GM23248 (cell line): ENCODE measurements at regions not wholly inside any gene's neighbourhood (a gene's known extent, or its start where the extent isn't known, plus 50 kb on each side); places are given as distances from the start of the nearest gene placed in this dataset.

Experiments used
- DNase-seq: peaks from one replicate; pipeline ENCODE4 v3.0.0-alpha.2; 2015
- H2AFZ ChIP-seq: fragments of 200-600 bp; sonication (generic); 2 replicates; pipeline ENCODE4 v1.6.1; 2016; ENCODE audit warnings: antibody characterized with exemption
- H3F3A ChIP-seq: fragments of 200-600 bp; sonication (generic); 2 replicates; pipeline ENCODE4 v1.6.1; 2016; ENCODE audit warnings: mild to moderate bottlenecking, antibody characterized with exemption, mixed run types; ENCODE audit not compliant: insufficient read depth
- H3K27ac ChIP-seq: fragments of 200-600 bp; sonication (generic); 2 replicates; pipeline ENCODE4 v1.5.1; 2016; ENCODE audit warnings: mild to moderate bottlenecking
- H3K27me3 ChIP-seq: fragments of 200-600 bp; sonication (generic); replicated peaks from 2 replicates; pipeline ENCODE4 v1.6.1; 2016; ENCODE audit warnings: mild to moderate bottlenecking; ENCODE audit not compliant: insufficient read depth
- H3K36me3 ChIP-seq: fragments of 200-600 bp; sonication (generic); 2 replicates; pipeline ENCODE4 v1.6.1; 2016; ENCODE audit warnings: low read depth, mild to moderate bottlenecking
- H3K4me1 ChIP-seq: fragments of 200-600 bp; sonication (generic); 2 replicates; pipeline ENCODE4 v1.6.1; 2016; ENCODE audit warnings: mild to moderate bottlenecking; ENCODE audit not compliant: insufficient read depth
- H3K4me2 ChIP-seq: fragments of 200-600 bp; sonication (generic); one replicate; pipeline ENCODE4 v1.6.1; 2016; ENCODE audit warnings: mild to moderate bottlenecking; ENCODE audit not compliant: unreplicated experiment
- H3K4me3 ChIP-seq: fragments of 200-600 bp; sonication (generic); 2 replicates; pipeline ENCODE4 v1.5.1; 2016; ENCODE audit warnings: mild to moderate bottlenecking
- H3K79me2 ChIP-seq: fragments of 200-600 bp; sonication (generic); 2 replicates; pipeline ENCODE4 v1.6.1; 2016; ENCODE audit warnings: mild to moderate bottlenecking; ENCODE audit not compliant: insufficient read depth
- H3K9ac ChIP-seq: fragments of 200-600 bp; sonication (generic); 2 replicates; pipeline ENCODE4 v1.6.1; 2016; ENCODE audit warnings: mild to moderate bottlenecking
- H3K9me2 ChIP-seq: fragments of 200-600 bp; sonication (generic); 2 replicates; pipeline ENCODE4 v1.6.1; 2016; ENCODE audit warnings: mixed run types, mild to moderate bottlenecking, moderate library complexity; ENCODE audit not compliant: insufficient read depth
- H3K9me3 ChIP-seq: fragments of 200-600 bp; sonication (generic); one replicate; pipeline ENCODE4 v1.6.1; 2017; ENCODE audit warnings: low read depth
- H4K20me1 ChIP-seq: fragments of 200-600 bp; sonication (generic); 2 replicates; pipeline ENCODE4 v1.6.0; 2016; ENCODE audit not compliant: insufficient read depth
- EZH2 ChIP-seq: fragments of 200-600 bp; sonication (generic); IDR thresholded peaks from 2 replicates; pipeline ENCODE4 v1.6.1; 2018; ENCODE audit warnings: antibody characterized with exemption, mild to moderate bottlenecking; ENCODE audit not compliant: insufficient read depth, poor library complexity, severe bottlenecking
- EZH2phosphoT487 ChIP-seq: fragments of 200-600 bp; sonication (generic); IDR thresholded peaks from 2 replicates; pipeline ENCODE4 v1.6.1; 2018; ENCODE audit warnings: antibody characterized with exemption, moderate library complexity, mild to moderate bottlenecking, low read depth; ENCODE audit not compliant: insufficient read depth
- WGBS, 2 experiments: methylation state at CpG; one replicate each; pipeline ENCODE4 v1.1.6; 2015 to 2017; ENCODE audit warnings: low lambda C conversion rate in 2 of 2, low coverage in 1 of 2; ENCODE audit errors: missing lambda C conversion rate in 2 of 2; 5-methylcytosine and 5-hydroxymethylcytosine counted together
- in situ Hi-C: fragments of 300-500 bp; cut with MboI; formaldehyde crosslinking; loops from 2 replicates; pipeline ENCODE4 v1.15.0; 2020

GRCh38 chr17:73724341-73724740 lies 80.1 kb upstream of the SDK2 start:
- no peaks in the 10 kb centered on the region for H4K20me1 ChIP-seq
- no peaks in the 10 kb centered on the region for H3K9me3 ChIP-seq
- WGBS, 2 experiments = 58 to 59% methylated on average over 5 of the region's 5 CpGs
- no peak overlapping the region for H3K9ac ChIP-seq
- no peaks in the 10 kb centered on the region for H3K36me3 ChIP-seq
- H3K4me3 ChIP-seq = no peak overlapping the region
- H3K4me2 ChIP-seq = no peak overlapping the region
- no peaks in the 10 kb centered on the region for H3K79me2 ChIP-seq
- TF ChIP-seq EZH2 (no peak), EZH2phosphoT487 (no peak)
- no peak overlapping the region for H2AFZ ChIP-seq
- 0 out of 2 replicates have a peak, but pooled peaks cover 4% of the 10 kb centered on the region for H3K27me3 ChIP-seq
- no peaks in the 10 kb centered on the region for H3F3A ChIP-seq
- H3K9me2 ChIP-seq = no peaks in the 10 kb centered on the region
- DNase-seq = no peak
- no peaks in the 10 kb centered on the region for H3K4me1 ChIP-seq
- in situ Hi-C loops = no loop called here
- H3K27ac ChIP-seq = no peak overlapping the region

DNA sequence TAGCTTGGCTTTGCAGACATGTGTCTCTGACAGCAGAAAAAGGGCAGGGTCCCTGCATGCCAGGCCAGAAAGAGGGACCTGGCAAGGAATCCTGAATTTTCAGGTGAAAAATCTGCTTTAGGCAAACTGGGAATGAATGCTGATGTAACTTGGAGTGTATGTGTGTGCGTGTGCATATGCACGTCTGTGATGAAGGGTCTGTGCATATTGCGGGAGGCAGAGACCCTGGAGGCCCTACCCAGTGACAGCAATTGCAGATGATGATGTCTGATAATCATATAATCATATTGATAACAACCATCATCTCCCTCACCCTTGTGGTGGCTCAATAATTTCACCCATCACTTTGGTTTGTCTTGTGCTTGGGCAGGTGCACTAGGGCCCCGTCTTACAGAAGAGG lies 80.7 kb upstream of the SDK2 start:
- TF ChIP-seq EZH2phosphoT487 = no peak
- TF ChIP-seq EZH2 = no peak
- in situ Hi-C loops = no loop called here
- no peak overlapping the region for H3K4me2 ChIP-seq

DNA sequence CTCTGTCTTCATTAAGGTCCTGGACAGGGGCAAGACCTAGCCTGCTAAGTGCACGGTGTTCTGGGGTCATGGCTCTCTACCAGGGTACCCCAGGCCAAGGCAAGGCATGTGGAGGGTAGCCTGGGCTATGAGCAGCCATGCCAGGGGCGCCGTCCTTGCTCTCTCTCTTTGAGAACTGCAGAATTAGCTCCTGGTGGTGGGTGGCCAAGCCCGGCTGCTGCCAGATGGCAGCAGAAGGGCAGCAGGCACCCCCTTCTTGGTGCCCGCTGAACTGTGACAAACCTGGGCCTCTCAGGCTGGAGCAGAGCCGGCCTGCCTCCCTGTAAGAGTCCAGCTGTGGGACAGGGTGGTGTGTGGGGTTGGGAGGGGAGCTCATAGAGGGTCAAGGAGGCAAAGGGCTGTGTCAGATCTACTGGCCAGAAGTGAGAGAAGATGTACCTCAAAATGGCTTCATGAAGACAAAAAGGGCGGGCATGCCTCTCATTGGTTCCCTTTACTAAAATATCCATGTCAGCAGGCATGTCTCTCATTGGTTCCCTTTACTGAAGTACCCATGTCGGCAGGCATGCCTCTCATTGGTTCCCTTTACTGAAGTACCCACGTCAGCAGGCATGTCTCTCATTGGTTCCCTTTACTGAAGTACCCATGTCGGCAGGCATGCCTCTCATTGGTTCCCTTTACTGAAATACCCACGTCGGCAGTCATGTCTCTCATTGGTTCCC lies 81.7 kb upstream of the SDK2 start:
- no peaks in the 10 kb centered on the region for H3K79me2 ChIP-seq
- no peak overlapping the region for H3K9ac ChIP-seq
- DNase-seq = no peak
- H3K4me2 ChIP-seq = no peak overlapping the region
- no peaks in the 10 kb centered on the region for H3F3A ChIP-seq
- no peaks in the 10 kb centered on the region for H3K36me3 ChIP-seq
- no peaks in the 10 kb centered on the region for H4K20me1 ChIP-seq
- H2AFZ ChIP-seq = no peak overlapping the region
- no peak overlapping the region for H3K27ac ChIP-seq
- no peaks in the 10 kb centered on the region for H3K4me1 ChIP-seq
- H3K9me2 ChIP-seq = no peaks in the 10 kb centered on the region
- H3K9me3 ChIP-seq = no peaks in the 10 kb centered on the region
- 41 to 43% methylated on average over 10 to 12 of the region's 12 CpGs for WGBS, 2 experiments
- no peak for TF ChIP-seq EZH2
- no peak for TF ChIP-seq EZH2phosphoT487
- in situ Hi-C loops = no loop called here
- no peak overlapping the region for H3K4me3 ChIP-seq
- 0 out of 2 replicates have a peak, but pooled peaks cover 4% of the 10 kb centered on the region for H3K27me3 ChIP-seq

More for the DNA sequence above, 80.7 kb upstream of the SDK2 start:
- Histone ChIP-seq H3K4me1 (no peaks in the 10 kb centered on the region), H3K9ac (no peak overlapping the region), H3K4me3 (no peak overlapping the region), H3K27me3 (0 out of 2 replicates have a peak, but pooled peaks cover 4% of the 10 kb centered on the region), H2AFZ (no peak overlapping the region), H4K20me1 (no peaks in the 10 kb centered on the region), H3F3A (no peaks in the 10 kb centered on the region), H3K79me2 (no peaks in the 10 kb centered on the region), H3K9me3 (no peaks in the 10 kb centered on the region), H3K9me2 (no peaks in the 10 kb centered on the region), H3K36me3 (no peaks in the 10 kb centered on the region), H3K27ac (no peak overlapping the region)
- no peak for DNase-seq
- 22 to 27% methylated on average over 4 of the region's 4 CpGs for WGBS, 2 experiments

DNA sequence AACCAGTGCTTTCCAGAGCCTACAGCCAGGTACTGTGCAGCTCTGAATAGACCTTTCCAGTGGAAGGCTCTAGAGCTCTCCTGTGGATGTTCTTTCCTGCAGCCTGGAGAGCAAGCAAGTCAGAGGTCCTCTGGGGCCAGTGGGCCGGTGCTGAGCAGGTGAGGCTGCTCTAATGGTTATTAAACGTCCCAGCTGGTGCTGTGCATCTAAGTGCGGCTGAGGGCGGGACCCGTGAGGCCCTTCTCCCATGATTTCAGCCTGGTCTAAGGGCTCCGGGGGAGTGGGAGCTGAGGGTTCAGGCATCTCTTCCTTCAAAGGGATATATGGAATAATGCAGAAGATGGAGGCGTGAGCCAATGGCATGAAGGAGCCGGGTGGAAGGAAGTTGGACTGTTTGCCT lies 83.7 kb upstream of the SDK2 start:
- H3K9me2 ChIP-seq = no peaks in the 10 kb centered on the region
- no peak overlapping the region for H3K4me2 ChIP-seq
- H3K9me3 ChIP-seq = no peaks in the 10 kb centered on the region
- no peak overlapping the region for H2AFZ ChIP-seq
- H3K4me1 ChIP-seq = no peaks in the 10 kb centered on the region
- H3K36me3 ChIP-seq = no peaks in the 10 kb centered on the region
- 0 out of 2 replicates have a peak, but pooled peaks cover 4% of the 10 kb centered on the region for H3K27me3 ChIP-seq
- no peaks in the 10 kb centered on the region for H4K20me1 ChIP-seq
- no peak overlapping the region for H3K9ac ChIP-seq
- no peaks in the 10 kb centered on the region for H3K79me2 ChIP-seq
- no peak overlapping the region for H3K4me3 ChIP-seq
- no peak overlapping the region for H3K27ac ChIP-seq
- no peaks in the 10 kb centered on the region for H3F3A ChIP-seq
- 40 to 52% methylated on average over 8 of the region's 8 CpGs for WGBS, 2 experiments
- DNase-seq = no peak
- in situ Hi-C loops = no loop called here
- TF ChIP-seq EZH2 (no peak), EZH2phosphoT487 (no peak)
